VCaP (cell line): ENCODE measurements at regions not wholly inside any gene's neighbourhood (a gene's known extent, or its start where the extent isn't known, plus 50 kb on each side); places are given as distances from the start of the nearest gene placed in this dataset.

Experiments used
- H3K27ac ChIP-seq: fragments of 450-650 bp; 2 replicates; pipeline ENCODE4 v1.5.1; 2017
- CTCF ChIP-seq: fragments of 450-650 bp; conservative IDR thresholded peaks from 2 replicates; pipeline ENCODE4 v1.5.1; 2017; ENCODE audit warnings: mild to moderate bottlenecking, moderate library complexity

GRCh38 chr3:144622845-144623244, 651.2 kb downstream of the DIPK2A start:
- no peak for TF ChIP-seq CTCF
- H3K27ac ChIP-seq: no peak overlapping the region

- no peak for TF ChIP-seq CTCF
Measured at GRCh38 chr3:144624656-144625055, 653.0 kb downstream of the DIPK2A start.

GRCh38 chr3:144626835-144627234, 655.2 kb downstream of the DIPK2A start:
- no peak for TF ChIP-seq CTCF
- H3K27ac ChIP-seq: no peak overlapping the region

More at GRCh38 chr3:144624656-144625055, 653.0 kb downstream of the DIPK2A start:
- H3K27ac ChIP-seq: no peak overlapping the region

- H3K27ac ChIP-seq: no peak overlapping the region
- TF ChIP-seq CTCF: no peak
Measured at GRCh38 chr3:144629381-144629780, 657.8 kb downstream of the DIPK2A start.

GRCh38 chr3:144636833-144637232, 665.2 kb downstream of the DIPK2A start:
- no peak; the same call in 1 of the 2 replicates for TF ChIP-seq CTCF
- H3K27ac ChIP-seq: no peak overlapping the region

GRCh38 chr3:144638009-144638408, 666.4 kb downstream of the DIPK2A start:
- H3K27ac ChIP-seq: no peak overlapping the region
- no peak for TF ChIP-seq CTCF

- H3K27ac ChIP-seq: no peak overlapping the region
- TF ChIP-seq CTCF: no peak
Measured at GRCh38 chr3:144643771-144644198, 672.2 kb downstream of the DIPK2A start.
